H1 (cell line): ENCODE measurements at regions not wholly inside any gene's neighbourhood (a gene's known extent, or its start where the extent isn't known, plus 50 kb on each side); places are given as distances from the start of the nearest gene placed in this dataset.
"Not testable (repeated sequence)": the region's sequence is repeated elsewhere in the genome, so short reads cannot be mapped to it uniquely, and the experiment has no call there.

Source experiments
- CTCF ChIA-PET: fragments of 300-600 bp; sonication (Branson Sonifier 250); formaldehyde crosslinking; loops from one replicate; lab custom pipeline; 2021; ENCODE audit not compliant: partially characterized antibody; lab: Charles Lee
- POLR2A ChIA-PET: fragments of 300-600 bp; sonication (Branson Sonifier 250); formaldehyde crosslinking; loops from one replicate; lab custom pipeline; 2021; ENCODE audit warnings: inconsistent platforms; ENCODE audit not compliant: partially characterized antibody; lab: Charles Lee
- DNase-seq, 2 experiments: peaks; one replicate each; pipeline versions ENCODE4 v3.0.0 to v3.0.0-alpha.2; 2010 to 2022; ENCODE audit warnings: low spot score in 2 of 2, low read depth in 1 of 2, mixed read lengths in 1 of 2
- FAIRE-seq: peaks from 2 replicates; lab custom pipeline; 2011; peaks lifted over from hg19 to GRCh38; lab: Jason Lieb, UNC
- H2AFZ ChIP-seq: 2 replicates; pipeline ENCODE4 v1.8.1; 2012; ENCODE audit warnings: low read length, inconsistent platforms
- H2AK5ac ChIP-seq: 2 replicates; pipeline ENCODE4 v1.6.1; 2013; ENCODE audit warnings: low read depth, low read length
- H2BK120ac ChIP-seq: replicated peaks from 2 replicates; pipeline ENCODE3; 2013; ENCODE audit warnings: low read depth, low read length, inconsistent platforms
- H2BK12ac ChIP-seq: 2 replicates; pipeline ENCODE4 v1.6.1; 2013; ENCODE audit warnings: low read depth, low read length
- H2BK15ac ChIP-seq: 2 replicates; pipeline ENCODE4 v1.6.1; 2013; ENCODE audit warnings: low read length
- H2BK20ac ChIP-seq: 2 replicates; pipeline ENCODE4 v1.6.1; 2013; ENCODE audit warnings: low read length
- H2BK5ac ChIP-seq: 2 replicates; pipeline ENCODE4 v1.6.1; 2013; ENCODE audit warnings: low read depth, low read length
- H3K14ac ChIP-seq: 2 replicates; pipeline ENCODE4 v1.6.1; 2013; ENCODE audit warnings: inconsistent platforms; ENCODE audit not compliant: insufficient read length
- H3K18ac ChIP-seq: 2 replicates; pipeline ENCODE4 v1.6.1; 2013; ENCODE audit warnings: low read length; ENCODE audit errors: extremely low read depth
- H3K23ac ChIP-seq: 2 replicates; pipeline ENCODE4 v1.6.1; 2013; ENCODE audit warnings: inconsistent platforms; ENCODE audit not compliant: insufficient read length
- H3K23me2 ChIP-seq: 2 replicates; pipeline ENCODE4 v1.6.1; 2013; ENCODE audit warnings: low read depth, low read length
- H3K27ac ChIP-seq: 2 replicates; pipeline ENCODE4 v1.6.1; 2011; ENCODE audit warnings: low read depth, low read length, inconsistent platforms
- H3K27me3 ChIP-seq, 4 experiments: replicated peaks in 1 of 4; 1 replicate in 1 of 4; 2 replicates in 3 of 4; pipeline versions ENCODE4 v1.6.1 to v1.8.1; 2011 to 2013; ENCODE audit warnings: low read length in 3 of 4, mild to moderate bottlenecking in 3 of 4, inconsistent platforms in 2 of 4, mixed read lengths in 2 of 4, moderate library complexity in 1 of 4; ENCODE audit not compliant: control insufficient read depth in 3 of 4, insufficient read depth in 3 of 4; ENCODE audit errors: extremely low read depth in 1 of 4
- H3K36me3 ChIP-seq, 4 experiments: 2 replicates each; pipeline versions ENCODE4 v1.6.1 to v1.8.1; 2011 to 2013; ENCODE audit warnings: mild to moderate bottlenecking in 4 of 4, low read length in 3 of 4, moderate library complexity in 2 of 4, control low read depth in 1 of 4, inconsistent platforms in 1 of 4; ENCODE audit not compliant: insufficient read depth in 4 of 4, control insufficient read depth in 2 of 4
- H3K4ac ChIP-seq: replicated peaks from 2 replicates; pipeline ENCODE3; 2013; ENCODE audit warnings: low read length, low read depth, mixed read lengths, inconsistent platforms; ENCODE audit not compliant: insufficient read length
- H3K4me1 ChIP-seq, 4 experiments: replicated peaks in 1 of 4; 1 replicate in 1 of 4; 2 replicates in 3 of 4; pipeline versions ENCODE4 v1.6.1 to v1.8.1; 2011 to 2013; ENCODE audit warnings: low read length in 3 of 4, inconsistent platforms in 2 of 4, mixed read lengths in 1 of 4; ENCODE audit not compliant: insufficient read depth in 4 of 4, control insufficient read depth in 3 of 4
- H3K4me2 ChIP-seq, 2 experiments: 2 replicates each; pipeline versions ENCODE4 v1.6.1 to v1.8.1; 2011 to 2013; ENCODE audit warnings: low read depth in 2 of 2, low read length in 2 of 2, control low read depth in 1 of 2, inconsistent platforms in 1 of 2, mild to moderate bottlenecking in 1 of 2; ENCODE audit not compliant: insufficient read depth in 1 of 2
- H3K4me3 ChIP-seq, 4 experiments: fragments of 200-600, 300-600 bp in 1 of 4; sonication (generic), shearing (Covaris generic), sonication (Bioruptor Twin) in 1 of 4; 2 replicates each; pipeline versions ENCODE4 v1.5.1 to v1.8.1; 2011 to 2016; ENCODE audit warnings: low read length in 4 of 4, low read depth in 3 of 4, control low read depth in 2 of 4, inconsistent platforms in 2 of 4, mild to moderate bottlenecking in 2 of 4, mixed read lengths in 1 of 4, moderate library complexity in 1 of 4; ENCODE audit not compliant: insufficient read depth in 2 of 4; ENCODE audit errors: extremely low read depth in 1 of 4
- H3K56ac ChIP-seq: replicated peaks from 2 replicates; pipeline ENCODE3; 2013; ENCODE audit warnings: low read depth, mild to moderate bottlenecking, mixed read lengths, low read length, inconsistent platforms; ENCODE audit not compliant: insufficient read length
- H3K79me1 ChIP-seq: 2 replicates; pipeline ENCODE4 v1.6.1; 2013; ENCODE audit warnings: low read depth, low read length, control low read depth
- H3K79me2 ChIP-seq, 2 experiments: 2 replicates each; pipeline versions ENCODE4 v1.6.1 to v1.8.1; 2012 to 2013; ENCODE audit warnings: low read length in 2 of 2, mild to moderate bottlenecking in 2 of 2, inconsistent platforms in 1 of 2; ENCODE audit not compliant: insufficient read depth in 2 of 2, control insufficient read depth in 1 of 2
- H3K9ac ChIP-seq, 4 experiments: replicated peaks in 1 of 4; 1 replicate in 1 of 4; 2 replicates in 3 of 4; pipeline versions ENCODE4 v1.6.1 to v1.8.1; 2011 to 2013; ENCODE audit warnings: low read depth in 3 of 4, low read length in 3 of 4, control low read depth in 2 of 4, mild to moderate bottlenecking in 2 of 4, moderate library complexity in 2 of 4, inconsistent platforms in 1 of 4; ENCODE audit errors: extremely low read depth in 1 of 4
- H3K9me3 ChIP-seq, 2 experiments: 2 replicates each; pipeline versions ENCODE4 v1.6.1 to v1.8.1; 2012 to 2013; ENCODE audit warnings: mild to moderate bottlenecking in 2 of 2, moderate library complexity in 2 of 2, control low read depth in 1 of 2, inconsistent platforms in 1 of 2, low read depth in 1 of 2, low read length in 1 of 2, mixed read lengths in 1 of 2; ENCODE audit not compliant: insufficient read depth in 2 of 2
- H4K20me1 ChIP-seq, 2 experiments: replicated peaks in 1 of 2; 2 replicates each; pipeline versions ENCODE3 to v1.8.1; 2011 to 2013; ENCODE audit warnings: inconsistent platforms in 2 of 2, low read length in 2 of 2, mild to moderate bottlenecking in 1 of 2; ENCODE audit not compliant: insufficient read depth in 2 of 2, control insufficient read depth in 1 of 2
- H4K5ac ChIP-seq: 2 replicates; pipeline ENCODE4 v1.6.1; 2013; ENCODE audit warnings: low read length, low read depth, mixed read lengths, inconsistent platforms; ENCODE audit not compliant: insufficient read length
- H4K8ac ChIP-seq: 2 replicates; pipeline ENCODE4 v1.8.0; 2013; ENCODE audit warnings: mild to moderate bottlenecking, moderate library complexity, low read length, inconsistent platforms; ENCODE audit not compliant: insufficient read depth; ENCODE audit errors: extremely low read depth
- H4K91ac ChIP-seq: replicated peaks from 2 replicates; pipeline ENCODE3; 2013; ENCODE audit warnings: low read length, mixed read lengths, inconsistent platforms; ENCODE audit not compliant: insufficient read length

GRCh38 chr11:71698110-71698509 lies 115.4 kb upstream of the KRTAP5-11 start:
- H3K79me2 ChIP-seq, H2BK15ac ChIP-seq, H3K27me3 ChIP-seq, H3K4me2 ChIP-seq, H4K20me1 ChIP-seq, DNase-seq, H2AFZ ChIP-seq, FAIRE-seq, H3K9ac ChIP-seq, H3K14ac ChIP-seq, H3K18ac ChIP-seq, H3K56ac ChIP-seq, H3K27ac ChIP-seq, H2BK12ac ChIP-seq, H3K4me3 ChIP-seq, H2BK5ac ChIP-seq, H3K36me3 ChIP-seq, H3K9me3 ChIP-seq, H3K4me1 ChIP-seq, H3K4ac ChIP-seq, POLR2A ChIA-PET, H4K5ac ChIP-seq, H4K91ac ChIP-seq, H2AK5ac ChIP-seq, H4K8ac ChIP-seq, H2BK120ac ChIP-seq, H3K23me2 ChIP-seq, H3K23ac ChIP-seq, CTCF ChIA-PET, H3K79me1 ChIP-seq, H2BK20ac ChIP-seq: not testable (repeated sequence)
